ENCODE measurements at regions not wholly inside any gene's neighbourhood (a gene's known extent, or its start where the extent isn't known, plus 50 kb on each side); places are given as distances from the start of the nearest gene placed in this dataset.
"Not testable (repeated sequence)": the region's sequence is repeated elsewhere in the genome, so short reads cannot be mapped to it uniquely, and the experiment has no call there.

DNA sequence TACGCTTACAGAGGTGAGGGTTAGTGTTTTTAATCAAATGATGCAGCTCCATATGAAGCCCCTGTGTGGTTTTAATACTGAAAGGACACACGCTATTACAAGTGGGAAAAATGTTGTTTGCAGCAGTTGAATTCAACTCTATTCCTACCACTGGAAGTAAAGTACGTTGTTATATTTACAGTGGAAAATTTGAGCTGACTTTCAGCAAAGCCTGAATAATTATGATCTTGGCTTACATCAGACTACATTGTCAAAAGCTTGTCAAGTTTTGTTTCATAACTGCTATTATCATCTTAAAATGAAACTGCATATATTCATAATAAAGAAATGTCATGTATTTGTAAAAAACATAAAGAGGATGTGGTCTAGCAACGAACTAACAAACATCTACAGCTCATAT lies 818.5 kb downstream of the SEMA5A start:
- no peak overlapping the region for H3K4me3 ChIP-seq (ENCODE audit: insufficient read length, low read depth)
- H3K9ac ChIP-seq (ENCODE audit: insufficient read length, low read depth), result no peak overlapping the region
- H3K9me3 ChIP-seq (ENCODE audit: insufficient read depth, low read length), result peaks cover 11% of the 10 kb centered on the region; the same call in 1 of the 2 replicates
- H3K4me1 ChIP-seq (ENCODE audit: insufficient read depth, insufficient read length), result no peaks in the 10 kb centered on the region
- TF ChIP-seq SUZ12 (IDR thresholded peaks at IDR 0.05; ENCODE audit: extremely low read depth, insufficient read depth, insufficient read length), result no peak
- TF ChIP-seq YY1 (IDR thresholded peaks at IDR 0.05; ENCODE audit: insufficient read depth, insufficient read length), result no peak
- TF ChIP-seq ZNF274 (IDR thresholded peaks at IDR 0.05; ENCODE audit: low read depth, low read length), result no peak
- no peak for DNase-seq (ENCODE audit: low read depth, low spot score)
- H3K36me3 ChIP-seq (ENCODE audit: insufficient read depth, insufficient read length, low read length), result no peaks in the 10 kb centered on the region
- no peaks in the 10 kb centered on the region for H3K27me3 ChIP-seq (ENCODE audit: insufficient read depth, insufficient read length)

DNA sequence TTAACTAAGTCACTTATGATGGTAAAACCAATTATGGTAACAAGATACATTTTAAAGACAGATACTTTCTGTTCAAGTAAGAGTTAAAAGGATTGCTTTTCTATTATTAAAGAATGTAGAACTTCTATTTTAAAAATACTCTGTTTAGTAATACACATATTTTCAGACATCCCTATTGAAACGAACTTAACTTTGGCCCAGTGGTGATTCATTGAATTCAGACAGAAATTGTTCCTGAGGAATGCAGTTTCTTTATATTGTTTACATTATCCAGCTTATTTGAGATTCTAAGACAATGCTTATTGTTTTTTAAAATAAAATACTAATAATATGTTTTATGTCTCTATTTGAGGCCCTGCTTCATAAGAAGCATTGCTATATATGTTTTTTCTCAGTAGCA lies 816.4 kb downstream of the SEMA5A start:
- TF ChIP-seq YY1 (IDR thresholded peaks at IDR 0.05; ENCODE audit: insufficient read depth, insufficient read length) (no peak), ZNF274 (IDR thresholded peaks at IDR 0.05; ENCODE audit: low read depth, low read length) (no peak), SUZ12 (IDR thresholded peaks at IDR 0.05; ENCODE audit: extremely low read depth, insufficient read depth, insufficient read length) (no peak)
- no peaks in the 10 kb centered on the region for H3K36me3 ChIP-seq (ENCODE audit: insufficient read depth, insufficient read length, low read length)
- no peaks in the 10 kb centered on the region for H3K4me1 ChIP-seq (ENCODE audit: insufficient read depth, insufficient read length)
- H3K4me3 ChIP-seq (ENCODE audit: insufficient read length, low read depth), result no peak overlapping the region
- no peaks in the 10 kb centered on the region for H3K27me3 ChIP-seq (ENCODE audit: insufficient read depth, insufficient read length)
- H3K9me3 ChIP-seq (ENCODE audit: insufficient read depth, low read length), result peaks cover 11% of the 10 kb centered on the region; the same call in 1 of the 2 replicates
- no peak overlapping the region for H3K9ac ChIP-seq (ENCODE audit: insufficient read length, low read depth)
- no peak for DNase-seq (ENCODE audit: low read depth, low spot score)

DNA sequence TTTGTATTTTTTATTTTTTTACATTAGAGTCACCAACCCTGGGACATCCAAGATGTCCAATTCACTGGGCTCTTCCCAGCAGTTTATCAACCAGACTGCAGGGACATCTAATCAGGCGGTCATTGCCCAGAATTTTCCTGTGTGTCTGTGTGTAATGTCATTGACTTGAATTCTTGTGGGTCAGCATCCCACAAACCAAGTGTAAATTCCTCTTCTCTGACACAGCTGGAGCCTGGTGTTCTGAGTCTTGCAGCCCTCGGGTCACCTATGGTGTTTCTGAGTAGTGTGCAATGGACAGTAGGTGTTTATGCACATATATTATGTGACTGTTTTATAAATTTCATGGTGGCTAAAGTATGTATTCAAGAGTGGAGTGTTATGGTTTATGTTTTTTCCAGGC lies 815.7 kb downstream of the SEMA5A start:
- TF ChIP-seq ZNF274 (IDR thresholded peaks at IDR 0.05; ENCODE audit: low read depth, low read length), result no peak
- no peak for TF ChIP-seq YY1 (IDR thresholded peaks at IDR 0.05; ENCODE audit: insufficient read depth, insufficient read length)
- TF ChIP-seq SUZ12 (IDR thresholded peaks at IDR 0.05; ENCODE audit: extremely low read depth, insufficient read depth, insufficient read length), result no peak
- no peak for DNase-seq (ENCODE audit: low read depth, low spot score)
- no peak overlapping the region for H3K4me3 ChIP-seq (ENCODE audit: insufficient read length, low read depth)

DNA sequence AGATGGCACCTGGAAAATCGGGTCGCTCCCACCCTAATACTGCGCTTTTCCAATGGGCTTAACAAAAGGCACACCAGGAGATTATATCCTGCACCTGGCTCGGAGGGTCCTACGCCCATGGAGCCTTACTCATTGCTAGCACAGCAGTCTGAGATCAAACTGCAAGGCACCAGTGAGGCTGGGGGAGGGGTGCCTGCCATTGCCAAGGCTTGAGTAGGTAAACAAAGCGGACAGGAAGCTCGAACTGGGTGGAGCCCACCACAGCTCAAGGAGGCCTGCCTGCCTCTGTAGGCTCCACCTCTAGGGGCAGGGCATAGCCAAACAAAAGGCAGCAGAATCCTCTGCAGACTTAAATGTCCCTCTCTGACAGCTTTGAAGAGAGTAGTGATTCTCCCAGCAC lies 814.8 kb downstream of the SEMA5A start:
- not testable (repeated sequence) for H3K4me1 ChIP-seq (ENCODE audit: insufficient read depth, insufficient read length); H3K36me3 ChIP-seq (ENCODE audit: insufficient read depth, insufficient read length, low read length); H3K4me3 ChIP-seq (ENCODE audit: insufficient read length, low read depth); H3K9ac ChIP-seq (ENCODE audit: insufficient read length, low read depth); H3K27me3 ChIP-seq (ENCODE audit: insufficient read depth, insufficient read length); DNase-seq (ENCODE audit: low read depth, low spot score)
- H3K9me3 ChIP-seq (ENCODE audit: insufficient read depth, low read length), result peaks cover 11% of the 10 kb centered on the region; the same call in 1 of the 2 replicates

More for the DNA sequence above, 815.7 kb downstream of the SEMA5A start:
- peaks cover 11% of the 10 kb centered on the region; the same call in 1 of the 2 replicates for H3K9me3 ChIP-seq (ENCODE audit: insufficient read depth, low read length)
- H3K36me3 ChIP-seq (ENCODE audit: insufficient read depth, insufficient read length, low read length), result no peaks in the 10 kb centered on the region
- H3K27me3 ChIP-seq (ENCODE audit: insufficient read depth, insufficient read length), result no peaks in the 10 kb centered on the region
- H3K9ac ChIP-seq (ENCODE audit: insufficient read length, low read depth), result no peak overlapping the region
- no peaks in the 10 kb centered on the region for H3K4me1 ChIP-seq (ENCODE audit: insufficient read depth, insufficient read length)

DNA sequence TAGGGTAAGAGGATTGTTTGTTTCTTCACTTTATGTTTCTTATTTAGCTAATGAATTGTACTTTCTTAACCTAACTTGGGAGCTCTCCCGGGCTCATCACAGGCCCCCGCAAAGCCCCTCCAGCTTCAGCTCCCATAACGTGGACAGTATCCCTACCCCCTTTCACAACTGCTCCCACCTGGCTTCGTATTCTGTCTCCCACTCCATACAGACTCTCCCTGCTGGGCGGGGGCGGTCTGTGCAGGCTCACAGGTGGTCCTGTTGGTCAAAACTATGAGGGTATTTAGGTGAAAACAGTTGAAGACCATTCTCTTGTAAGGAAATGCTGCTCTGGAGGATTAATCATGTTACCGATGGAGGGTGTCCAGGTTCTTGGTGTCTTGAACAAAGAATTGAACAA lies 805.3 kb downstream of the SEMA5A start:
- H3K4me1 ChIP-seq (ENCODE audit: insufficient read depth, insufficient read length), result no peaks in the 10 kb centered on the region
- no peaks in the 10 kb centered on the region for H3K9me3 ChIP-seq (ENCODE audit: insufficient read depth, low read length)
- H3K36me3 ChIP-seq (ENCODE audit: insufficient read depth, insufficient read length, low read length), result no peaks in the 10 kb centered on the region
- H3K4me3 ChIP-seq (ENCODE audit: insufficient read length, low read depth), result no peak overlapping the region
- H3K27me3 ChIP-seq (ENCODE audit: insufficient read depth, insufficient read length), result no peaks in the 10 kb centered on the region
- TF ChIP-seq YY1 (IDR thresholded peaks at IDR 0.05; ENCODE audit: insufficient read depth, insufficient read length), result no peak
- no peak for TF ChIP-seq ZNF274 (IDR thresholded peaks at IDR 0.05; ENCODE audit: low read depth, low read length)
- TF ChIP-seq SUZ12 (IDR thresholded peaks at IDR 0.05; ENCODE audit: extremely low read depth, insufficient read depth, insufficient read length), result no peak
- no peak overlapping the region for H3K9ac ChIP-seq (ENCODE audit: insufficient read length, low read depth)
- no peak for DNase-seq (ENCODE audit: low read depth, low spot score)

DNA sequence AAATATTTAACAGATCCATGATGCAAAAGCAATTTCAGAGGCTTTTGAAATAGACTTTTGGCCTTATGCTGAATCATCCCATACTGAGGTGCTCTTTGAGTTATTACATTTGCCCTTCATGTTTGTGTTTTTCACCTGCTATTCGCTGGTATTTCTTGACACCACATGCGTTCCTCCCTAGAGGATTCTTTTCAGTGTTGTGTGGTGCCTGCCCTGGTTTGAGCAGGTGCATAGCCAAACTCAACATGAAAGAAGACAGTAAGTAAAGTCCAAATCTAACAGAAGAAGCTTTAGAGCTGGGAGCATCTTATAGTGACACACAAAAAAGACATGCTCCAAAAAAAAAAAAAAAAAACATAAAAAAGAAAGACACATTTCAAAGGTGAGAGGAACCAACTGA lies 796.3 kb downstream of the SEMA5A start:
- Histone ChIP-seq H3K9ac (ENCODE audit: insufficient read length, low read depth) (no peak overlapping the region), H3K36me3 (ENCODE audit: insufficient read depth, insufficient read length, low read length) (no peaks in the 10 kb centered on the region), H3K9me3 (ENCODE audit: insufficient read depth, low read length) (no peaks in the 10 kb centered on the region), H3K27me3 (ENCODE audit: insufficient read depth, insufficient read length) (no peaks in the 10 kb centered on the region), H3K4me1 (ENCODE audit: insufficient read depth, insufficient read length) (no peaks in the 10 kb centered on the region), H3K4me3 (ENCODE audit: insufficient read length, low read depth) (no peak overlapping the region)
- TF ChIP-seq YY1 (IDR thresholded peaks at IDR 0.05; ENCODE audit: insufficient read depth, insufficient read length), result no peak
- TF ChIP-seq ZNF274 (IDR thresholded peaks at IDR 0.05; ENCODE audit: low read depth, low read length), result no peak
- no peak for TF ChIP-seq SUZ12 (IDR thresholded peaks at IDR 0.05; ENCODE audit: extremely low read depth, insufficient read depth, insufficient read length)
- no peak for DNase-seq (ENCODE audit: low read depth, low spot score)

DNA sequence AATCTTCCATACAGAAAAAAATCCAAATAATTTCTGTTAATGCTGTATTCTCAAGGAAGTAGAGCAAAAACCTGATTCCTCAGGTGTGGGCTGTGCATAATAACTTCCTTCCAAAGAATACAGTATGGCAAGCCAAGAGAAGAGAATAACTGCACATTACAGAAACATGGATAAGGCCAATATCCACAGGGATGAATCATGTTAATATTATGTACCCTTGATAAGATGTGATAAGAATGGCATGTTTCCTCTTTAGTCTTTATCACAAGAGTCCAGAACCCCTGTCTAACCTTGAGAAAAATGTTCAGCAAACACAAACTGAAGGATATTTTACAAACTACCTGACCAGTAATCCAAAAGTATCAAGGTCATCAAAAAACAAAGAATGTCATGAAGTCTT lies 795.8 kb downstream of the SEMA5A start:
- no peak overlapping the region for H3K4me3 ChIP-seq (ENCODE audit: insufficient read length, low read depth)
- DNase-seq (ENCODE audit: low read depth, low spot score), result no peak
- no peaks in the 10 kb centered on the region for H3K9me3 ChIP-seq (ENCODE audit: insufficient read depth, low read length)
- H3K4me1 ChIP-seq (ENCODE audit: insufficient read depth, insufficient read length), result no peaks in the 10 kb centered on the region
- no peaks in the 10 kb centered on the region for H3K27me3 ChIP-seq (ENCODE audit: insufficient read depth, insufficient read length)
- no peak for TF ChIP-seq YY1 (IDR thresholded peaks at IDR 0.05; ENCODE audit: insufficient read depth, insufficient read length)
- TF ChIP-seq SUZ12 (IDR thresholded peaks at IDR 0.05; ENCODE audit: extremely low read depth, insufficient read depth, insufficient read length), result no peak
- TF ChIP-seq ZNF274 (IDR thresholded peaks at IDR 0.05; ENCODE audit: low read depth, low read length), result no peak
- H3K36me3 ChIP-seq (ENCODE audit: insufficient read depth, insufficient read length, low read length), result no peaks in the 10 kb centered on the region
- no peak overlapping the region for H3K9ac ChIP-seq (ENCODE audit: insufficient read length, low read depth)

DNA sequence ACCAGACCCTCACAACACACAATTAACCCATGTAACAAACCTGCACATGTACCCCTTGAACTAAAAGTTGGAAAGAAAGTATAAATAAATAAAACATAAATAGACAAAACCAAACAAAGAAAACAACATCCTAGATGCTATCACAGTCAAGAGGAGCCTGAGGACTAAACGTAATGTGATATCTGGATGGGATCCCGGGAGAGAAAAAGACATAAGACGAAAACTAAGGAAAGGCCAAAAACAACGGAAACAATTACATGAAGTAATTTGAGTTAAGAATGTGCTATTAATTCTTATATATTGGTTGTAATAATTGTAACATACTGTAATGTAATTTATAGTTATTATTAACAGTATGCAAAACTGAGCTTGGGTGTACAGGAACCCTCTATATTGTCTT lies 793.9 kb downstream of the SEMA5A start:
- TF ChIP-seq SUZ12 (IDR thresholded peaks at IDR 0.05; ENCODE audit: extremely low read depth, insufficient read depth, insufficient read length), result no peak
- no peak for TF ChIP-seq YY1 (IDR thresholded peaks at IDR 0.05; ENCODE audit: insufficient read depth, insufficient read length)
- TF ChIP-seq ZNF274 (IDR thresholded peaks at IDR 0.05; ENCODE audit: low read depth, low read length), result no peak
- Histone ChIP-seq H3K9me3 (ENCODE audit: insufficient read depth, low read length) (no peaks in the 10 kb centered on the region), H3K4me1 (ENCODE audit: insufficient read depth, insufficient read length) (no peaks in the 10 kb centered on the region), H3K27me3 (ENCODE audit: insufficient read depth, insufficient read length) (no peaks in the 10 kb centered on the region), H3K36me3 (ENCODE audit: insufficient read depth, insufficient read length, low read length) (no peaks in the 10 kb centered on the region), H3K4me3 (ENCODE audit: insufficient read length, low read depth) (no peak overlapping the region), H3K9ac (ENCODE audit: insufficient read length, low read depth) (no peak overlapping the region)
- no peak for DNase-seq (ENCODE audit: low read depth, low spot score)
